ENCODE measurements at regions not wholly inside any gene's neighbourhood (a gene's known extent, or its start where the extent isn't known, plus 50 kb on each side); places are given as distances from the start of the nearest gene placed in this dataset.

GRCh38 chr7:21281193-21281592 is 146.7 kb upstream of the SP4 start:
- POLR2A ChIA-PET (ENCODE audit: unreplicated experiment): no interaction called here
- H2BK5ac ChIP-seq (ENCODE audit: low read depth, low read length, poor library complexity, severe bottlenecking): no peak overlapping the region
- no peak for DNase-seq
- no peak overlapping the region for H4K91ac ChIP-seq (ENCODE audit: insufficient read depth, low read depth, low read length)
- H2BK20ac ChIP-seq (ENCODE audit: low read depth, low read length): no peak overlapping the region
- ATAC-seq (ENCODE audit: low read depth): no peak
- no peak overlapping the region for H3K4ac ChIP-seq (ENCODE audit: low read depth, low read length)
- no peak overlapping the region for H2AK9ac ChIP-seq (replicated peaks; ENCODE audit: low read depth, low read length, poor library complexity)
- H4K8ac ChIP-seq (ENCODE audit: low read depth in 2 of 2, low read length in 2 of 2): no peak overlapping the region
- no peak overlapping the region for H3K9ac ChIP-seq (ENCODE audit: low read depth, low read length)
- H2BK15ac ChIP-seq (ENCODE audit: low read depth, low read length): no peak overlapping the region
- TF ChIP-seq MAFK (IDR thresholded peaks at IDR 0.05; ENCODE audit: low read depth, low read length) (no peak), CEBPB (IDR thresholded peaks at IDR 0.05; ENCODE audit: low read depth, low read length) (no peak)
- TF ChIP-seq, protein P1, sequence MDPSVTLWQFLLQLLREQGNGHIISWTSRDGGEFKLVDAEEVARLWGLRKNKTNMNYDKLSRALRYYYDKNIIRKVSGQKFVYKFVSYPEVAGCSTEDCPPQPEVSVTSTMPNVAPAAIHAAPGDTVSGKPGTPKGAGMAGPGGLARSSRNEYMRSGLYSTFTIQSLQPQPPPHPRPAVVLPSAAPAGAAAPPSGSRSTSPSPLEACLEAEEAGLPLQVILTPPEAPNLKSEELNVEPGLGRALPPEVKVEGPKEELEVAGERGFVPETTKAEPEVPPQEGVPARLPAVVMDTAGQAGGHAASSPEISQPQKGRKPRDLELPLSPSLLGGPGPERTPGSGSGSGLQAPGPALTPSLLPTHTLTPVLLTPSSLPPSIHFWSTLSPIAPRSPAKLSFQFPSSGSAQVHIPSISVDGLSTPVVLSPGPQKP (IDR thresholded peaks at IDR 0.05; ENCODE audit: borderline replicate concordance, low read depth, low read length): no peak
- H3K4me3 ChIP-seq (ENCODE audit: insufficient read depth, low read depth, low read length): no peak overlapping the region
- CTCF ChIA-PET: no interaction called here
- no peak overlapping the region for H3K14ac ChIP-seq (replicated peaks; ENCODE audit: low read depth, low read length)
- H4K5ac ChIP-seq (ENCODE audit: low read depth, low read length): no peak overlapping the region
- H3K36me3 ChIP-seq (ENCODE audit: control insufficient read depth, insufficient read depth, low read length): no peaks in the 10 kb centered on the region
- H3K27me3 ChIP-seq (ENCODE audit: control insufficient read depth, insufficient read depth, low read length): no peaks in the 10 kb centered on the region
- H3K9me1 ChIP-seq (ENCODE audit: insufficient read depth, low read length): no peaks in the 10 kb centered on the region
- no TSS peak for BruUV-seq (replicated peaks)
- H3K23ac ChIP-seq (ENCODE audit: low read depth, low read length): no peak overlapping the region
- H2AK5ac ChIP-seq (ENCODE audit: low read depth, low read length): no peak overlapping the region
- no peaks in the 10 kb centered on the region for H4K20me1 ChIP-seq (ENCODE audit: insufficient read depth, low read length)
- no peak overlapping the region for H3K56ac ChIP-seq (ENCODE audit: extremely low read depth, insufficient read depth, low read length)
- H3K27ac ChIP-seq (ENCODE audit: insufficient read depth, low read length): no peak overlapping the region
- H3K79me1 ChIP-seq (ENCODE audit: low read depth in 1 of 2, low read length in 2 of 2): no peaks in the 10 kb centered on the region
- no peak overlapping the region for H3K18ac ChIP-seq (ENCODE audit: low read depth, low read length)
- dilution Hi-C loops (cut with HindIII; ENCODE audit: low sequenced_read_pairs, unreplicated experiment) (no loop called here), in situ Hi-C loops (cut with MboI; ENCODE audit: low sequenced_read_pairs) (no loop called here), intact Hi-C loops (cut with micrococcal nuclease) (no loop called here)
- H2BK120ac ChIP-seq (ENCODE audit: low read depth, low read length): no peak overlapping the region
- H3K4me1 ChIP-seq (ENCODE audit: control insufficient read depth, insufficient read depth, low read length): no peaks in the 10 kb centered on the region
- H2AFZ ChIP-seq (replicated peaks; ENCODE audit: low read length, poor library complexity): no peak overlapping the region
- 0 out of 2 replicates have a peak, but pooled peaks cover 3% of the 10 kb centered on the region for H3K9me3 ChIP-seq (ENCODE audit: control insufficient read depth, insufficient read depth, low read length)
- H3K4me2 ChIP-seq (ENCODE audit: low read depth, low read length): no peak overlapping the region
